GM21526 (cell line): ENCODE measurements at regions not wholly inside any gene's neighbourhood (a gene's known extent, or its start where the extent isn't known, plus 50 kb on each side); places are given as distances from the start of the nearest gene placed in this dataset.

Experiments used
- ATAC-seq: cut with Tn5 transposase; IDR thresholded peaks from one replicate; pipeline ENCODE4 v1.9.1; 2021; ENCODE audit warnings: moderate library complexity; ENCODE audit not compliant: unreplicated experiment, low FRiP score

- ATAC-seq, result no peak
Observed at GRCh38 chr3:107992976-107993684, 97.7 kb downstream of the CD47 start.

GRCh38 chr3:107990926-107991325 is 99.9 kb downstream of the CD47 start:
- ATAC-seq, result no peak

- ATAC-seq, result no peak
Observed at GRCh38 chr3:107990433-107990832, 100.4 kb downstream of the CD47 start.

GRCh38 chr3:107989661-107990060 is 101.2 kb downstream of the CD47 start:
- ATAC-seq, result no peak

GRCh38 chr3:107988460-107989175 is 102.2 kb downstream of the CD47 start:
- ATAC-seq, result no peak

GRCh38 chr3:107987036-107987939 is 103.5 kb downstream of the CD47 start:
- ATAC-seq, result no peak

- no peak for ATAC-seq
Observed at GRCh38 chr3:107986505-107986904, 104.3 kb downstream of the CD47 start.

GRCh38 chr3:107985496-107985895 is 105.3 kb downstream of the CD47 start:
- ATAC-seq, result peak; percentile 99

GRCh38 chr3:107983247-107983646 is 107.6 kb downstream of the CD47 start:
- no peak for ATAC-seq

GRCh38 chr3:107982165-107982564 is 108.7 kb downstream of the CD47 start:
- no peak for ATAC-seq

- no peak for ATAC-seq
Observed at GRCh38 chr3:107981471-107982111, 109.2 kb downstream of the CD47 start.

- no peak for ATAC-seq
Observed at GRCh38 chr3:107979538-107979937, 111.3 kb downstream of the CD47 start.

GRCh38 chr3:107978131-107979055 is 112.4 kb downstream of the CD47 start:
- ATAC-seq, result no peak

- ATAC-seq, result no peak
Observed at GRCh38 chr3:107977221-107978130, 113.4 kb downstream of the CD47 start.

- ATAC-seq, result no peak
Observed at GRCh38 chr3:107976202-107976800, 114.5 kb downstream of the CD47 start.

GRCh38 chr3:107975529-107976201 is 115.2 kb downstream of the CD47 start:
- no peak for ATAC-seq

- ATAC-seq, result no peak
Observed at GRCh38 chr3:107973961-107974360, 116.9 kb downstream of the CD47 start.

- no peak for ATAC-seq
Observed at GRCh38 chr3:107973152-107973551, 117.7 kb downstream of the CD47 start.
